Small intestine (tissue), 7 donors: ENCODE measurements at regions not wholly inside any gene's neighbourhood (a gene's known extent, or its start where the extent isn't known, plus 50 kb on each side); places are given as distances from the start of the nearest gene placed in this dataset.
"Not testable (repeated sequence)": the region's sequence is repeated elsewhere in the genome, so short reads cannot be mapped to it uniquely, and the experiment has no call there.

Experiments
- DNase-seq, 2 donors: peaks; one replicate each; pipeline versions ENCODE4 v3.0.0 to v3.0.0-alpha.2; 2013
- FAIRE-seq: peaks from 2 replicates; lab custom pipeline; 2012; peaks lifted over from hg19 to GRCh38; lab: Jason Lieb, UNC
- H3K27ac ChIP-seq, 3 donors: one replicate each; pipeline ENCODE4 v1.5.1; 2013; ENCODE audit warnings: low read length in 2 of 3, mild to moderate bottlenecking in 2 of 3, control low read depth in 1 of 3, inconsistent platforms in 1 of 3, low read depth in 1 of 3, moderate library complexity in 1 of 3
- H3K27me3 ChIP-seq, 3 donors: one replicate each; pipeline ENCODE4 v1.6.1; 2013; ENCODE audit warnings: low read length in 3 of 3, inconsistent platforms in 1 of 3; ENCODE audit not compliant: control insufficient read depth in 3 of 3, insufficient read depth in 3 of 3
- H3K36me3 ChIP-seq, 3 donors: one replicate each; pipeline ENCODE4 v1.6.1; 2013; ENCODE audit warnings: low read length in 3 of 3, inconsistent platforms in 1 of 3, low read depth in 1 of 3, mild to moderate bottlenecking in 1 of 3, moderate library complexity in 1 of 3; ENCODE audit not compliant: control insufficient read depth in 3 of 3, insufficient read depth in 2 of 3
- H3K4me1 ChIP-seq, 3 donors: one replicate each; pipeline ENCODE4 v1.6.1; 2013; ENCODE audit warnings: low read length in 2 of 3, inconsistent platforms in 1 of 3, low read depth in 1 of 3, mild to moderate bottlenecking in 1 of 3, moderate library complexity in 1 of 3; ENCODE audit not compliant: control insufficient read depth in 3 of 3, insufficient read depth in 2 of 3
- H3K4me3 ChIP-seq, 3 donors: one replicate each; pipeline ENCODE4 v1.5.1; 2013; ENCODE audit warnings: low read length in 3 of 3, control low read depth in 1 of 3, inconsistent platforms in 1 of 3, low read depth in 1 of 3, mild to moderate bottlenecking in 1 of 3, moderate library complexity in 1 of 3
- H3K9me3 ChIP-seq, 2 donors: one replicate each; pipeline ENCODE4 v1.6.1; 2013; ENCODE audit warnings: low read depth in 1 of 2, low read length in 1 of 2; ENCODE audit not compliant: control insufficient read depth in 2 of 2, insufficient read depth in 1 of 2
- WGBS, 3 donors: extraction: QIAGEN DNeasy Blood & Tissue Kit; methylation state at CpG; one replicate each; pipeline ENCODE4 v1.1.7; 2013; 5-methylcytosine and 5-hydroxymethylcytosine counted together
- donor health status: healthy with polysubstance abuse.
- donor health status: control.
- donor health status: control.
- donor health status: Bipolar disorder and iron deficiency.
- donor health status: healthy.

- no peak for FAIRE-seq
- DNase-seq: no peak
- 78 to 79% (median 78%) methylated on average over 5 of the region's 5 CpGs for WGBS, 3 donors
These were observed 947.0 kb downstream of the NR2F1-AS1 start for GRCh38 chr5:92633875-92634487.

GRCh38 chr5:92633176-92633575 is 947.8 kb downstream of the NR2F1-AS1 start:
- Histone ChIP-seq H3K27ac (no peak overlapping the region), H3K36me3 (no peaks in the 10 kb centered on the region), H3K4me3 (no peak overlapping the region), H3K27me3 (no peaks in the 10 kb centered on the region), H3K4me1 (peaks cover 0 to 5% (median 0%) of the 10 kb centered on the region in 3 donors), H3K9me3 (no peaks in the 10 kb centered on the region)
- no peak for DNase-seq
- no peak for FAIRE-seq

More at GRCh38 chr5:92633875-92634487, 947.0 kb downstream of the NR2F1-AS1 start:
- H3K9me3 ChIP-seq: no peaks in the 10 kb centered on the region
- H3K4me3 ChIP-seq: no peak overlapping the region
- H3K27me3 ChIP-seq: no peaks in the 10 kb centered on the region
- peaks cover 0 to 5% (median 0%) of the 10 kb centered on the region in 3 donors for H3K4me1 ChIP-seq
- no peaks in the 10 kb centered on the region for H3K36me3 ChIP-seq
- no peak overlapping the region for H3K27ac ChIP-seq

GRCh38 chr5:92631237-92631701 is 949.8 kb downstream of the NR2F1-AS1 start:
- not testable (repeated sequence) for DNase-seq, FAIRE-seq

GRCh38 chr5:92629574-92629973 is 951.4 kb downstream of the NR2F1-AS1 start:
- no peak overlapping the region for H3K4me3 ChIP-seq
- no peak for DNase-seq
- no peaks in the 10 kb centered on the region for H3K36me3 ChIP-seq

More at GRCh38 chr5:92631237-92631701, 949.8 kb downstream of the NR2F1-AS1 start:
- not testable (repeated sequence) for H3K36me3 ChIP-seq, H3K27ac ChIP-seq, H3K27me3 ChIP-seq, H3K4me1 ChIP-seq, H3K4me3 ChIP-seq, H3K9me3 ChIP-seq
- WGBS, 3 donors: 95 to 97% (median 97%) methylated on average over 28 to 37 of the region's 37 CpGs

GRCh38 chr5:92629000-92629399 is 952.0 kb downstream of the NR2F1-AS1 start:
- FAIRE-seq (no peak), DNase-seq (no peak)
- H3K4me1 ChIP-seq: no peaks in the 10 kb centered on the region
- WGBS, 3 donors: 85 to 89% (median 86%) methylated on average over 3 of the region's 3 CpGs
- no peaks in the 10 kb centered on the region for H3K27me3 ChIP-seq
- no peaks in the 10 kb centered on the region for H3K36me3 ChIP-seq
- H3K27ac ChIP-seq: no peak overlapping the region
- H3K9me3 ChIP-seq: no peaks in the 10 kb centered on the region
- no peak overlapping the region for H3K4me3 ChIP-seq

More at GRCh38 chr5:92629574-92629973, 951.4 kb downstream of the NR2F1-AS1 start:
- Histone ChIP-seq H3K27me3 (no peaks in the 10 kb centered on the region), H3K4me1 (no peaks in the 10 kb centered on the region), H3K9me3 (no peaks in the 10 kb centered on the region), H3K27ac (no peak overlapping the region)
- FAIRE-seq: no peak
- WGBS, 3 donors: 73 to 81% (median 75%) methylated on average over 1 of the region's 1 CpG

GRCh38 chr5:92627186-92627585 is 953.8 kb downstream of the NR2F1-AS1 start:
- DNase-seq: no peak
- no peaks in the 10 kb centered on the region for H3K9me3 ChIP-seq
- no peaks in the 10 kb centered on the region for H3K27me3 ChIP-seq
- H3K27ac ChIP-seq: no peak overlapping the region
- no peak overlapping the region for H3K4me3 ChIP-seq
- H3K36me3 ChIP-seq: no peaks in the 10 kb centered on the region
- H3K4me1 ChIP-seq: no peaks in the 10 kb centered on the region
- 6 to 60% (median 19%) methylated on average over 1 of the region's 1 CpG for WGBS, 3 donors
- no peak for FAIRE-seq

- no peaks in the 10 kb centered on the region for H3K36me3 ChIP-seq
- H3K9me3 ChIP-seq: no peaks in the 10 kb centered on the region
- H3K27me3 ChIP-seq: no peaks in the 10 kb centered on the region
- no peaks in the 10 kb centered on the region for H3K4me1 ChIP-seq
- FAIRE-seq (no peak), DNase-seq (no peak)
- no peak overlapping the region for H3K27ac ChIP-seq
- WGBS, 3 donors: 7 to 10% (median 7%) methylated on average over 1 of the region's 1 CpG
- H3K4me3 ChIP-seq: no peak overlapping the region
These were observed 964.9 kb downstream of the NR2F1-AS1 start for GRCh38 chr5:92616085-92616484.

- Histone ChIP-seq H3K4me3 (no peak overlapping the region), H3K36me3 (no peaks in the 10 kb centered on the region), H3K4me1 (no peaks in the 10 kb centered on the region), H3K9me3 (no peaks in the 10 kb centered on the region), H3K27me3 (no peaks in the 10 kb centered on the region), H3K27ac (no peak overlapping the region)
- no peak for DNase-seq
- 78 to 87% (median 79%) methylated on average over 4 of the region's 4 CpGs for WGBS, 3 donors
- no peak for FAIRE-seq
These were observed 967.5 kb downstream of the NR2F1-AS1 start for GRCh38 chr5:92613546-92613945.

GRCh38 chr5:92610435-92610834 is 970.6 kb downstream of the NR2F1-AS1 start:
- H3K4me3 ChIP-seq, H3K27me3 ChIP-seq, FAIRE-seq, H3K36me3 ChIP-seq, H3K9me3 ChIP-seq, DNase-seq, H3K27ac ChIP-seq, H3K4me1 ChIP-seq: not testable (repeated sequence)
